Psoas muscle (tissue), 7 donors: ENCODE measurements at regions not wholly inside any gene's neighbourhood (a gene's known extent, or its start where the extent isn't known, plus 50 kb on each side); places are given as distances from the start of the nearest gene placed in this dataset.

ENCODE experiments used
- ATAC-seq, 4 donors: fragments of 200-7000 bp; cut with Tn5 transposase; one replicate each; pipeline ENCODE4 v1.9.1; 2020; ENCODE audit warnings: moderate library complexity in 3 of 4, mild to moderate bottlenecking in 2 of 4
- DNase-seq, 2 donors: peaks; one replicate each; pipeline ENCODE4 v3.0.0-alpha.2; 2020
- H3K27ac ChIP-seq: fragments of 200-600 bp; one replicate; pipeline ENCODE4 v1.8.0; 2022
- H3K27me3 ChIP-seq, 3 donors: fragments of 200-600 bp in 1 of 3; one replicate each; pipeline versions ENCODE4 v1.6.1 to v1.8.0; 2013 to 2022; ENCODE audit warnings: low read length in 2 of 3, mild to moderate bottlenecking in 2 of 3, moderate library complexity in 1 of 3; ENCODE audit not compliant: insufficient read depth in 3 of 3
- H3K36me3 ChIP-seq, 2 donors: fragments of 200-600 bp in 1 of 2; one replicate each; pipeline versions ENCODE4 v1.6.1 to v1.8.0; 2013 to 2022; ENCODE audit warnings: low read depth in 1 of 2, mild to moderate bottlenecking in 1 of 2, moderate library complexity in 1 of 2; ENCODE audit not compliant: insufficient read depth in 1 of 2
- H3K4me1 ChIP-seq: fragments of 200-600 bp; one replicate; pipeline ENCODE4 v1.8.0; 2022
- H3K4me3 ChIP-seq: fragments of 200-600 bp; one replicate; pipeline ENCODE4 v1.8.0; 2022; ENCODE audit warnings: mild to moderate bottlenecking
- H3K9me3 ChIP-seq: fragments of 200-600 bp; one replicate; pipeline ENCODE4 v1.8.0; 2022
- WGBS, 3 donors: extraction: QIAGEN DNeasy Blood & Tissue Kit; methylation state at CpG; one replicate each; pipeline versions ENCODE4 v1.1.6 to v1.1.7; 2013; 5-methylcytosine and 5-hydroxymethylcytosine counted together
- intact Hi-C, 2 donors: fragments of 100-400 bp; cut with DNase I; formaldehyde crosslinking; loops; one replicate each; pipeline versions ENCODE4 v1.11.0 to v1.14.2; 2022
- TF ChIP-seq, protein P1 (sequence below): fragments of 200-600 bp; IDR thresholded peaks from one replicate; pipeline ENCODE4 v1.8.0; 2022; ENCODE audit warnings: antibody characterized with exemption
- donor health status: healthy with polysubstance abuse.
- donor health status: DM: no; HTN: no; CAD: no; lungs with moderate emphysema.
- donor health status: Bipolar disorder and iron deficiency.
- donor health status: healthy.
- donor health status: DM: yes; HTN: yes; CAD: no.
- donor health status: DM: no; HTN: no; CAD: no.
- donor health status: DM: yes; HTN: yes; CAD: no.

DNA sequence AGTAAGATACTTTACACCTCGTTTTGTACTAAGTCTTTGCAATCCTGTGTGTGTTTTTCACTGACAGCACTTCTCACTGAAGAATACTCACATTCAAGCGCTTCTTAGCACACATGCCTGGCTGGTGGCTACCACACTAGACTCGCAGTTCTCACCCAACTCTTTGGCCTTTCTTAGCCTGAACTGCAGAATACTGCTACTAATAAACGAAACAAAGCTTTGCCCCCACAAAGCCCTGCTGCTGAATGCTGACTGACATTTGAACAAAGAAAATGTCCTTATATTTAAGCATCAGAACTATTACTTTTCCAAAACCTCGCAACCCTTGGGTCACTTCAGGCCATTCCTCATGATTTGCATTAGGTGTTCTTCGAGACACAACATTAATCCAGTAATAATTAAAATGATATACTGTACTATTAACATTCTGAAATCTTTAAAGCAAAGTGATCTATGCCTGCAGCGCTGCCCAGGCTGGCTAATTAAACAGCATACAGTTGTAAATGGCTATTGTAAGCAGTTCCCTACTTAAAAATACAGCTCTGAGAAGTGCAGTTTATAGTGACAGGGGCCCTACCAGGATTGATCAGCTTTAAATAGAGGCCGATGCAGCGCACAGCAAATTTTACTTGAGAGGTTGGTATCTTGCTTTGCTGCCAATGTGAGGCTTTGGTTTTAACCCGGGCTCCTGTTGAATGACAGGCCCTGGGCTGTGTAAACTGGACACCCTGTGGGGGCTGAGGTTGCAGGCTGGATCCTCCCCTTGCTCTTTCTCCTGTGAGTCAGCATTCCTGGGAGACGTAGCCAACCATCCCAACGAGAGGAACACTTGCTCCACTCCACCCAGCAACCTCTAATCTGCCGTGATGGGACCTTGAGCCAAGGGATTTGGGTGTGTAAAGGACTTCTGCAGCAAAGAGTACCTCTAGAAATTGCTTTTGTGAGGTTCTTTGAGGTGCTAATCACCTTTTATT is 899.0 kb downstream of the TFAP2A start:
- H3K9me3 ChIP-seq, result no peaks in the 10 kb centered on the region
- intact Hi-C loops, result no loop called here
- no peak overlapping the region for H3K27ac ChIP-seq
- TF ChIP-seq, protein P1, sequence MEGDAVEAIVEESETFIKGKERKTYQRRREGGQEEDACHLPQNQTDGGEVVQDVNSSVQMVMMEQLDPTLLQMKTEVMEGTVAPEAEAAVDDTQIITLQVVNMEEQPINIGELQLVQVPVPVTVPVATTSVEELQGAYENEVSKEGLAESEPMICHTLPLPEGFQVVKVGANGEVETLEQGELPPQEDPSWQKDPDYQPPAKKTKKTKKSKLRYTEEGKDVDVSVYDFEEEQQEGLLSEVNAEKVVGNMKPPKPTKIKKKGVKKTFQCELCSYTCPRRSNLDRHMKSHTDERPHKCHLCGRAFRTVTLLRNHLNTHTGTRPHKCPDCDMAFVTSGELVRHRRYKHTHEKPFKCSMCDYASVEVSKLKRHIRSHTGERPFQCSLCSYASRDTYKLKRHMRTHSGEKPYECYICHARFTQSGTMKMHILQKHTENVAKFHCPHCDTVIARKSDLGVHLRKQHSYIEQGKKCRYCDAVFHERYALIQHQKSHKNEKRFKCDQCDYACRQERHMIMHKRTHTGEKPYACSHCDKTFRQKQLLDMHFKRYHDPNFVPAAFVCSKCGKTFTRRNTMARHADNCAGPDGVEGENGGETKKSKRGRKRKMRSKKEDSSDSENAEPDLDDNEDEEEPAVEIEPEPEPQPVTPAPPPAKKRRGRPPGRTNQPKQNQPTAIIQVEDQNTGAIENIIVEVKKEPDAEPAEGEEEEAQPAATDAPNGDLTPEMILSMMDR, result no peak
- ATAC-seq, result peak in 1 of 4 donors; percentile 39
- no peaks in the 10 kb centered on the region for H3K36me3 ChIP-seq
- no peak for DNase-seq
- no peak overlapping the region for H3K4me3 ChIP-seq
- no peaks in the 10 kb centered on the region for H3K4me1 ChIP-seq
- WGBS, 3 donors, result 54 to 58% (median 54%) methylated on average over 13 of the region's 13 CpGs
- no peaks in the 10 kb centered on the region for H3K27me3 ChIP-seq

DNA sequence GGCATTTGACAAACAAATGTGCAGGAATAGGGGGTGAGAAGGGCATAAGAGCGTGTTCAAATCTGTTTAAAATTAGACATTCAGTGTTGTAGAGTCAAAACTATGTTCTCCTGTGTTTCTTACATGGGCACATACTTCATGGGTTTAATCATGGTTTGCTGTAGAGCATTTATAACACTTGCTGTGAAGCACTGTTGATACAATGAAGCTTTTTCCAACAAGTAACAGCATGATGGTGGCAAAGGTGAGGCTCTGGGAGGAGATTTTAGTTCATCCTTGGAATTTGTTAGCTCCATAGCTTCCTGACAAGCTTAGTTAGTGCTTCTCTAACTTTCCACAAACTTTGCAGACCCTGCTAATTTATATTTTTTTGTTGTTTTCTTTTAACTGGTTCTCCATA is 900.7 kb downstream of the TFAP2A start:
- TF ChIP-seq, protein P1, result no peak
- Histone ChIP-seq H3K9me3 (no peaks in the 10 kb centered on the region), H3K36me3 (no peaks in the 10 kb centered on the region), H3K27me3 (no peaks in the 10 kb centered on the region), H3K4me3 (no peak overlapping the region), H3K4me1 (no peaks in the 10 kb centered on the region), H3K27ac (no peak overlapping the region)
- intact Hi-C loops, result no loop called here
- ATAC-seq, result no peak
- no peak for DNase-seq
- 77 to 82% (median 79%) methylated on average over 1 of the region's 1 CpG for WGBS, 3 donors

DNA sequence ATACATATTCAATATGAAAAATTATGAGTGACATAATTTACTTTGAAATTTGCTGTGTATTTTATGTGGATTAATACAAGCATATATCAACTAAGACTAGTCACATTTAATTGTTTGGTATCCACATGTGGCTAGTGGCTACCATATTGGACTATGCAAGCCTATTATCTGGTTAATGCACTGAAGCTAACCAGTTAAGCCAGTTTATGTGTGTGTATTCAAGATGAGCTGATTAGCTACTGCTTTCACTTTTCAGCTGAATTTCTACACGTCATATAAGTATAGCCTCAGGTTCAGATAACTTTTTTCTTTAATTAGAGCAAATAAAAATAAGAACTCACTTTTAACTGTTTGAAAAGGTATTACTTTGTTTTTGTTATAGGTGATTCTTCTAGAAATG is 903.7 kb downstream of the TFAP2A start:
- H3K36me3 ChIP-seq, result no peaks in the 10 kb centered on the region
- H3K4me1 ChIP-seq, result no peaks in the 10 kb centered on the region
- intact Hi-C loops, result no loop called here
- no peaks in the 10 kb centered on the region for H3K9me3 ChIP-seq
- TF ChIP-seq, protein P1, result no peak
- H3K27me3 ChIP-seq, result no peaks in the 10 kb centered on the region
- 64 to 73% (median 66%) methylated on average over 1 of the region's 1 CpG for WGBS, 3 donors
- no peak overlapping the region for H3K27ac ChIP-seq
- DNase-seq (no peak), ATAC-seq (no peak)
- no peak overlapping the region for H3K4me3 ChIP-seq

DNA sequence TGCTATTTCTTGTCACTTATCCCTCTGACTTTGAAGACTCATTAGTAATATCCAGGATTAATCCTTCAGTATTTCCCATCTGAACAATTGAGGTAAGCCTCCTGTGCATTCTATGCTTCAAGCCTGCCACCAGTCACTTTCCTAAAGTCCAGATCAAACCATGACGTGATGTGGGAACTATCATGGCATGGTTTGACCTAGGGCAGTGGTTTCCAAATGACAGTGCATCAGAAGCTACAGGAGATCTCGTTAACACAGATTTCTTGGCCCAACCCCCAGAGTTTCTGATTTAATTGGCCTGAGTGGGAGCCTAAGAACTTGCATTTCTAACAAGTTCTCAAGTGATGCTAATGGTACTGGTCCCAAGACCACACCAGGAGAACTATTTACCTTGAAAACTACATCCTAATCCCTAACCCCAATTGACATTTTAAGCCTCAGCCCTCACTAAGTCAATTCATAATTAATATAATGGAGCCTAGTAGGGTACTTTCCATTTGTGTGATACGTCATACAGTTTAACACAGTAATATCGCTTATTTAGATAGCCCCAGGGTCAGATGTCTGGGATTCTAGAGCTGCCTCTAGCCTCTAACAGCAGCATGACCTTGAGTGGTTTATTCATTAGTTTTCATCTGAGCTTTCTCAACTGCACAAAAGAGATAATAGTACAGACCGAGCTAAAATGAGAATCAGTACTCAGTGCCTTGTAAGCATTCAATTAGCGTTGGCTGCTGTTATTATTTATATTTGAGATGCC is 907.6 kb downstream of the TFAP2A start:
- no peaks in the 10 kb centered on the region for H3K27me3 ChIP-seq
- ATAC-seq, result no peak
- intact Hi-C loops, result no loop called here

More for the DNA sequence above, 907.6 kb downstream of the TFAP2A start:
- Histone ChIP-seq H3K27ac (no peak overlapping the region), H3K36me3 (no peaks in the 10 kb centered on the region), H3K4me1 (no peaks in the 10 kb centered on the region), H3K9me3 (no peaks in the 10 kb centered on the region), H3K4me3 (no peak overlapping the region)
- TF ChIP-seq, protein P1, result no peak
- 85 to 88% (median 85%) methylated on average over 6 of the region's 6 CpGs for WGBS, 3 donors
- DNase-seq, result no peak
